HG03575 (cell line): ENCODE measurements at regions not wholly inside any gene's neighbourhood (a gene's known extent, or its start where the extent isn't known, plus 50 kb on each side); places are given as distances from the start of the nearest gene placed in this dataset.
"Not testable (repeated sequence)": the region's sequence is repeated elsewhere in the genome, so short reads cannot be mapped to it uniquely, and the experiment has no call there.

Experiments
- ATAC-seq: cut with Tn5 transposase; IDR thresholded peaks from one replicate; pipeline ENCODE4 v1.9.1; 2021; ENCODE audit not compliant: unreplicated experiment, insufficient number of reproducible peaks, low FRiP score; ENCODE audit errors: extremely low read depth

DNA sequence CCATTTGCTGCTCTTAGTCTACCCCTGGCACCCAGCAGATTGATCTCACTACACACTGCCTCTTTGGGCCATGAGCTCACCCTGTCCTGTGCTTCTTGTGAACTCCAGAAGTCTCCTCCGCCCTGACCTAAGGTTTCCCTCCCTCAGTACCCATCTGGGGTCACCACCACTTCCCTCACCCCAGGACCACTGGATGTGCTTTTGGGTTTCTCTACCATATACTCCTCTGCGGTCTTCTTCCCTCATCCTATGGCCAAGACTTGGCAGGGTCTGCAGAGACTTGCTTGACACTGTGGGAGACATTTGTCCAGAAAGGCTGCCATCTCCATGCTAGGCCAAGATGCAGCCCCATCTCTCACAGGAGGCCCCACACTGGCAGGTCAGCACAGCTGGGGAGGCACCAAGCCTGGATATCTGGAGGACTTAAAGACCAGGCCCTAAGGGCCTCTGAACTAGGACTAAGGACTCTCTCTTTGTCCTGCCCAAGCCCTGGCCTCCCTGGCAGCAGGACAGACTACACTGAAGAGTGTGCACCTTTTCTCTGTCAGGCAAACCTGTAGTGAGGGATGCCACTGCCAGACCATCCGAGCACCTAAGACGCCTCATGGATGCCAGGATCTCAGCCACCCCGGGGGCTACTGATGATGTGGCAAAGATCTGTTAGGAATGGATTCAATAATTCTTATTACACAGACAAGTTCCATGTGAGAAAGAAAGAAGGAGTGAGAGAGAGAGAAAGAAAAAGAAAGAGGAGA lies 134.6 kb downstream of the ZNF467 start:
- no peak for ATAC-seq

DNA sequence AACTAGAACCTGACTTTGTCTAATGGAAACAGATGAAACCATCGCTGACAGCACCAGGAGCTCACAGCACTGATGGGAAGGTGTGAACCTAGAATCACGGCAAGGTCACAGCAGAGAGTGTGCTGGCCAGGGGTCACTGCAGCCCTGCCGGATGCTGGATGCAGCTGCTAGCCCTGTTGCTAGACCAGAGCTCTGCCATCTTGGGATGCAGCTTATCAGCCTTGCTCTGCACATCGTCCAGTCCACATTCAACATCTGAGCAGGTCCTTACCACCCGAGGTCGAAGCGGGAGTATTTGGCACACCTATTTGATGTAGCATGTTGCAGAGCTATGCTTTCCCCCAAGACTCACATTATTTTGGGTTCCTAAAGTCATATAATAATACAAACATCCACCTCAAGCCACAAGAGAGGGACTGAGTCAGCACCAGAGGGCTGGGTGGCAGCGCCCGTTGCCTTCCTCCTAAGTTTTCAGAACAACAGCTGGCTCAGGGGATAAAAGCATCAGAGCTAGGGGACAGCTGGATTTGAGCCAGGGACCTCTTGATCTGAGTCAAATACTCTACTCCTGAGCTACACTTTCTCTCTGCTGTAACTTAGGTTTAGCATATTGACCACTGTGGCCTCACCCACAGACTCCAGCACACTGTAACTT lies 135.3 kb downstream of the ZNF467 start:
- ATAC-seq = no peak

GRCh38 chr7:149635561-149636329 lies 137.6 kb downstream of the ZNF467 start:
- ATAC-seq = no peak

DNA sequence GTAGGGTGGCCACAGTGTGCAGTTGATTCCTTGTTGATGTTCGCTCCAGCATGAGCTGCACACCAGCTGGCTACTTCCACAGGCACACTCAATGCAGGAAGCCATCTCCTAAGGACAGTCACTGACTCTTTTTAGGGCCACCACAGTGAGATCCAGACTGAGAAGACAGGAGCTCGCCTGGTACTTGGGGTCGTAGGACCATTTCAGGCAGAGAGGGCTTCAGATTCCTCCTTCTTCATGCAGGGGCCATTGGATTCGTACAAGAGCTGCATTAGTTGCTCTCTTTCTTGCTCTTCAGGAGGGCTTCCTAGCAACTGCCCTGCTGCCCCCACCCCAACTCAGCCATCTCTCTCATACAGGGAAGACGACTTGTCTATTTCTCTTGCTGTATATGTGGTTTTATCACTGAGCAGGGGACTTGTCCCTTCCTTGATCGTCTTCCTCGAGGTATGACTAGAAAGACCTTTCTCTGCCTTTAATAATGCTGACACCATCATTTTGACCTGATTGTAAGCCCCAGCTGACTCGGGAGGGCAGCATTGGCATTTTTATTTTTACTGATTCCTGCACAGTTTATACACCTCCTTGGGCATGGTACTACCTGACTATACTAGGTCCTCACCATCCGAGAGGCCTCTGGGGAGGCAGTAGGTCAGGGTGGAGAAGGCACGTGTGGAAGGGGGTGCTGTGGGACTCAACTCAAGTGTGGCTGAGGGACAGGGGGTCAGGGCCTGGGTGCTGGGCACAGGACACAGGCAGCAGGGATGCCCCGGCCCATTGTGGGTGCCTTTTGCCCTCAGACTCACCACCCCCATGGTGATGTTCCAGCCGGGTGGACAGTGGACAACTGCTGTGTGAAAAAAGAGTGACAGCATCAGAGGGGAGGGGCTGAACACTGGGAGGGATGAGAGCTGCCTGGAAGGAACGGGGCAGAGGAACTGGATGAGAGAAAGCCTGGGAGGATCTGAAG lies 136.7 kb upstream of the ZNF746 start:
- no peak for ATAC-seq

GRCh38 chr7:149628361-149629149 lies 130.9 kb upstream of the ZNF746 start:
- not testable (repeated sequence) for ATAC-seq

DNA sequence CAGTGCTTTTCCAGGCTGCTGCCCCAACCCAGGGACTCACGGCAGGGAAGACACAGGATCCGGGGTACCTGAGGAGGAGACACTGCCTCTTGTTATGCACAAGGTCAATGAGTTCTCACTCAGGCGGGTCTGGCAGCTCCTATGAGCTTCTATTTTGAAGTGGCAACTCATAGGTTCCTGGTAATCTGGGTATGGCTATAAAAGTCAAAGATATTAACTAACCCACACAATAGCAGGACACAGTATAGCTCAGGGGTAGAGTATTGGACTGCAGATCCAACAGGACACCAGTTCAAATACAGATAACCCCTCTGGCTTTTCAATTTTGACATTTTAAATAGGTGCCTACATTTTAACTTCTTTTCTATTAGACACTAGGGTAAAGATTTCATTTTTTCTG lies 130.3 kb upstream of the ZNF746 start:
- no peak for ATAC-seq

DNA sequence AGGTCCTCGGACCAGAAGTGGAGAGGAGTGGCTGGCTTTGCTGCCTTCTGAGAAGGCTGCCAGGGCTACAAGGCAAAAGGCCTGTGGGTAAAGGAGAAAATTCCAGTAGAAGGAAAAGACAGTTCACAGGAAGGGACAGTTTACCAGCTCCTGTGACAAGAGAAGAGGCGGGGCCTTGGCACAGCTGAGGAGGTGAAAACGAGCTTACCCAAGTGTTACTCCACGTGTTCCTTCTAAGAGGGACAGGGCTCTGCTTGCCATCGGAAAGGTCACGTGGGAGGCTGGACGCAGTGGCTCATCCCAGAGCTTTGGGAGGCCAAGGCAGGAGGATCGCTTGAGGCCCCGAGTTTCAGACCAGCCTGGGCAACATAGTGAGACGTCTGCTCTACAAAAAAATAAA lies 129.4 kb upstream of the ZNF746 start:
- no peak for ATAC-seq

DNA sequence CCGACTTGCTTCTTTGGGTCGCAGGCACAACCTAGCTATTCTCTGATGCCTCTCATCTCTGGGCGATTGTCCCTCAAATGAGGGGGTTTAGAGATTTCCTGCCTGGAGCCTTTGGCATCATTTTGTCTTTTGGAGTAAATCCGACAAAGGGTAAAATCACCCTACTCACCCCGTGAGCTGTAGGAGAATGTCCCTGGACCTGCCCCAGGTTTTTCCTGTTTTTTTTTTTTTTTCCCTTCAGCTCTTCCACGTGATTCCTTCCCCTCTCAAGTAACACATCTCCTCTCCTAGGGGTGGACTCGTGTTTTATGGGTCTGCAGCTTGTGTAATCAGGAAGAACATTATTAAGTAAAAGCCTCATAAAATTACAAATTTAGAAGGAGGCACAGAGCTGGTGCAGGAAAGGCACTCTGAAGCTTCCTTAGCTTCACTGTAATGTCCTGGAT lies 128.4 kb upstream of the ZNF746 start:
- no peak for ATAC-seq

DNA sequence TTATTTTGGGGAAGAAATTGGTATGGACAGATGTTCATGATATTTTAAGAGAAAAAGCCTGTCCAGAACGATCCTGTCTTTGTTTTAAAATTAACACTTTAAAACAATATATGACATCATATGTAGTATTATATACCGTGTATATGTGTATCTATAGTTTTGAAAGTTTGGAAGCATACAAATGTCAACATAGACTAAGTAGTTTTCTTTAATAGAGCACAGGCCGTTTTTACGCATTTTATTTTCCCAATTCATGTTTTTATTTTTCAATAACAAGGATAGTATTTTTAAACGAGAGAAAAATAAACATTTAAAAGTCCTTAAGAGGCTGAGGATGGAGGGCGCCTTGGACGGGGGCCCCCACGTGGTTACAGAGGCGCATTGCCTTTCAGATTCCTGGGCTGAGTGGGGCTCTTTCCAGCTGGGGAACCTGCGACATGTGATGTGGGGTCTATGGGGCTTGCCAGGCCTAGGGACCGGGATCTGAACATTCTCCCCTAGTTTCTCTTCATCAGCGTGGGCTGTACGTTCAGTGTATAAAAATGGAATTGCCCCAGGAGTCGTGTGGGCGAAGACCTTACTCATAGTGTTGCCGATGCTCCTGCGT lies 127.8 kb upstream of the ZNF746 start:
- no peak for ATAC-seq

GRCh38 chr7:149624419-149625339 lies 127.1 kb upstream of the ZNF746 start:
- peak; percentile 65 for ATAC-seq

GRCh38 chr7:149624006-149624405 lies 126.4 kb upstream of the ZNF746 start:
- no peak for ATAC-seq

GRCh38 chr7:149623262-149623997 lies 125.8 kb upstream of the ZNF746 start:
- ATAC-seq = not testable (repeated sequence)

DNA sequence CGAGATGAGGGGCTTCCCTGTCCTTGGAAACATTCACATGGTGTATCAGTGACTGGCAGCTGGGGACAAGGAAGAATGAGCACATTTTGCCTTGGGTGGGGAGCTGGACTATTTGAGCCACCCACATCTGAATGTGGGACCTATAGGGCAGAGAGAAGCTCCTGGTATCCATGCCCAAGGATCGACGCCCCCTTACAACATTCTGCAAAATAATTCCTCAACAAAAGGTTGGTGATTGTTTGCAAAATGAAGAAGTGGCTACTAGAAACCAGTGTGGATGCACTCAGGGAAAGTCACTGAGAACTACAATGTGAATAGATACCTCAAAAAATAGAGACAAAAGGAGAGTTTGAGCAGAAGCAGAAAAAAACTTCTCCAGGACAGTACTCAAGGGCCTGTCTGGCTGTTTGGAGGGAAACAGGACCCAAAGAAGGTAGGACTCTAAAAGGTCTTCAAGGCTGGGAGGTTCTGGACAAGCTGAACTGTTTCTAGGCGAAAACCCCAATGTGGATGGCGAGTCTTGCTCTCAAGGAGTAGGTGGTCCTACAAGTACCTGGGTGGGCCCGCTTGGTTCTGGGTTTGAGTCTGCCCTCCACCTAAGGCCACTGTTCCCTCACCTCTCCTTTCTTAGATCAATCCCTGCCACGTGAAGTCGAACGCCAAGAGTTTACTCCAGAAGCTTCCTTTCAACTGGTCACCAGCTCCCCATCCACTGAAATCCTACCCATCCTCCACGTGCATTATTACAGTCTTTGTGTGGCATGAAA lies 125.0 kb upstream of the ZNF746 start:
- ATAC-seq = no peak

- ATAC-seq = no peak
Measured at GRCh38 chr7:149621776-149622175, 124.2 kb upstream of the ZNF746 start.

DNA sequence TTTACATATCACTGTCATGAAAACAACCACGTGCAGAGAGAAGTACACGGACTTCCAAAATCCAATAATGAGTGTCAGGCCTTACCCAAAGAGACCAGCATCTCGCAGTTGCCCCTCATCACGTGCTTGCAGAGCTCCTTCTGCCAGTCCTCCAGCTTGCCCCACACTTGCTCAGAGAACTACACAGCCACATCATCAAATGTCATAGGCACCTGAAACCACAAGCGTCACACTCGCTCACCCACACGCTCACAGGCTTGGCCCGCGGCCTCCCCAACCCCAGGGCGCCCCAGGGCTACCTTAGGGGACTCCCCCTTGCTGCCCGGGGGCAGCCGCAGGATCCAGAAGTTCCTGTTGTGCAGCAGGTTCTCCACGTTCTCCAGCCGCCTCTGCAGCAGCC lies 123.4 kb upstream of the ZNF746 start:
- no peak for ATAC-seq
